Fibroblast of the aortic adventitia (primary cell): ENCODE measurements at regions not wholly inside any gene's neighbourhood (a gene's known extent, or its start where the extent isn't known, plus 50 kb on each side); places are given as distances from the start of the nearest gene placed in this dataset.

ENCODE experiments used
- DNase-seq: peaks from one replicate; pipeline ENCODE4 v3.0.0-alpha.2; 2010; ENCODE audit warnings: low read depth
- H3K4me3 ChIP-seq: 2 replicates; pipeline ENCODE4 v1.5.1; 2011; ENCODE audit warnings: low read depth, mild to moderate bottlenecking, control low read depth, low read length, moderate library complexity
- CTCF ChIP-seq: IDR thresholded peaks from 2 replicates; pipeline ENCODE4 v1.5.1; 2011; ENCODE audit warnings: mild to moderate bottlenecking, low read length, control low read depth, inconsistent platforms; ENCODE audit not compliant: insufficient read depth

- no peak for DNase-seq
- H3K4me3 ChIP-seq: no peak overlapping the region
- no peak for TF ChIP-seq CTCF
Observed at GRCh38 chr14:22456998-22457594, 131.9 kb downstream of the DAD1 start.

GRCh38 chr14:22456421-22456820, 132.6 kb downstream of the DAD1 start:
- no peak for DNase-seq
- no peak for TF ChIP-seq CTCF
- H3K4me3 ChIP-seq: no peak overlapping the region

- H3K4me3 ChIP-seq: no peak overlapping the region
- no peak for DNase-seq
- no peak for TF ChIP-seq CTCF
Observed at GRCh38 chr14:22452330-22452729, 136.7 kb downstream of the DAD1 start.

- H3K4me3 ChIP-seq: no peak overlapping the region
- no peak for TF ChIP-seq CTCF
- DNase-seq: no peak
Observed at GRCh38 chr14:22450266-22450665, 138.8 kb downstream of the DAD1 start.

- no peak overlapping the region for H3K4me3 ChIP-seq
- TF ChIP-seq CTCF: no peak
- no peak for DNase-seq
Observed at GRCh38 chr14:22449600-22449905, 139.5 kb downstream of the DAD1 start.

- TF ChIP-seq CTCF: no peak
- no peak for DNase-seq
- H3K4me3 ChIP-seq: no peak overlapping the region
Observed at GRCh38 chr14:22448905-22449599, 140.0 kb downstream of the DAD1 start.
